ENCODE measurements at regions not wholly inside any gene's neighbourhood (a gene's known extent, or its start where the extent isn't known, plus 50 kb on each side); places are given as distances from the start of the nearest gene placed in this dataset.
A peak's percentile ranks its signal among the peaks of the same experiment; 100 is the strongest.
"Not testable (repeated sequence)": the region's sequence is repeated elsewhere in the genome, so short reads cannot be mapped to it uniquely, and the experiment has no call there.

- no peak for DNase-seq
These were observed 924.1 kb downstream of the EPHA7 start for GRCh38 chr6:92495242-92495641.

GRCh38 chr6:92485487-92485886, 933.9 kb downstream of the EPHA7 start:
- DNase-seq = no peak

GRCh38 chr6:92479831-92480230, 939.5 kb downstream of the EPHA7 start:
- no peak for DNase-seq

- DNase-seq = no peak
These were observed 946.3 kb downstream of the EPHA7 start for GRCh38 chr6:92473056-92473455.

GRCh38 chr6:92469186-92469828, 950.1 kb downstream of the EPHA7 start:
- DNase-seq = no peak

GRCh38 chr6:92468066-92468465, 951.3 kb downstream of the EPHA7 start:
- no peak for DNase-seq

GRCh38 chr6:92460133-92460532, 959.2 kb downstream of the EPHA7 start:
- DNase-seq = no peak

- peak; percentile 22 for DNase-seq
These were observed 959.8 kb downstream of the EPHA7 start for GRCh38 chr6:92459606-92460005.

- DNase-seq = no peak
These were observed 973.3 kb downstream of the EPHA7 start for GRCh38 chr6:92446052-92446451.

GRCh38 chr6:92433911-92434310, 985.4 kb downstream of the EPHA7 start:
- no peak for DNase-seq

GRCh38 chr6:92431502-92431901, 987.9 kb downstream of the EPHA7 start:
- no peak for DNase-seq

GRCh38 chr6:92428448-92428847, 990.9 kb downstream of the EPHA7 start:
- DNase-seq = no peak

GRCh38 chr6:92427453-92427852, 991.9 kb downstream of the EPHA7 start:
- no peak for DNase-seq

- DNase-seq = no peak
These were observed 1003.7 kb downstream of the EPHA7 start for GRCh38 chr6:92415656-92416055.

- no peak for DNase-seq
These were observed 1011.0 kb downstream of the EPHA7 start for GRCh38 chr6:92408350-92408749.

GRCh38 chr6:92404281-92404680, 1015.1 kb downstream of the EPHA7 start:
- no peak for DNase-seq

- DNase-seq = no peak
These were observed 1019.4 kb downstream of the EPHA7 start for GRCh38 chr6:92399911-92400310.

GRCh38 chr6:92388706-92389105, 1030.7 kb downstream of the EPHA7 start:
- DNase-seq = not testable (repeated sequence)

- no peak for DNase-seq
These were observed 1038.4 kb downstream of the EPHA7 start for GRCh38 chr6:92380803-92381601.

- no peak for DNase-seq
These were observed 1042.2 kb downstream of the EPHA7 start for GRCh38 chr6:92377137-92377536.

GRCh38 chr6:92376691-92377090, 1042.7 kb downstream of the EPHA7 start:
- DNase-seq = no peak

- DNase-seq = no peak
These were observed 1047.8 kb downstream of the EPHA7 start for GRCh38 chr6:92371211-92372208.

GRCh38 chr6:92369309-92369708, 1050.0 kb downstream of the EPHA7 start:
- peak; percentile 5 for DNase-seq

All from NCI-H146 (cell line).